ENCODE measurements at regions not wholly inside any gene's neighbourhood (a gene's known extent, or its start where the extent isn't known, plus 50 kb on each side); places are given as distances from the start of the nearest gene placed in this dataset.
A peak's percentile ranks its signal among the peaks of the same experiment; 100 is the strongest.
"Not testable (repeated sequence)": the region's sequence is repeated elsewhere in the genome, so short reads cannot be mapped to it uniquely, and the experiment has no call there.

DNA sequence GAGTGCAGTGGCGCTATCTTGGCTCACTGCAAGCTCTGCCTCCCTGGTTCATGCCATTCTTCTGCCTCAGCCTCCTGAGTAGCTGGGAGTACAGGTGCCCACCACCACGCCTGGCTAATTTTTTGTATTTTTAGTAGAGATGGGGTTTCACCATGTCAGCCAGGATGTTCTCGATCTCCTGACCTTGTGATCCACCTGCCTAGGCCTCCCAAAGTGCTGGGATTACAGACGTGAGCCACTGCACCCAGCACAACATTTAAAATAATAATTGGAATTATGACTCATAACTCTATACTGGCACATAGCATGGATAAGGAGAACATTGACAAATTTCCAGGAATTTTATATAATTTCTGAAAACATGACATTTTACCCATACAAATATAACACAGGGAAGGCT, 54.2 kb downstream of the DBET start:
- not testable (repeated sequence) for H3K4me3 ChIP-seq (ENCODE audit: low read depth, low read length); DNase-seq (ENCODE audit: low read depth)

DNA sequence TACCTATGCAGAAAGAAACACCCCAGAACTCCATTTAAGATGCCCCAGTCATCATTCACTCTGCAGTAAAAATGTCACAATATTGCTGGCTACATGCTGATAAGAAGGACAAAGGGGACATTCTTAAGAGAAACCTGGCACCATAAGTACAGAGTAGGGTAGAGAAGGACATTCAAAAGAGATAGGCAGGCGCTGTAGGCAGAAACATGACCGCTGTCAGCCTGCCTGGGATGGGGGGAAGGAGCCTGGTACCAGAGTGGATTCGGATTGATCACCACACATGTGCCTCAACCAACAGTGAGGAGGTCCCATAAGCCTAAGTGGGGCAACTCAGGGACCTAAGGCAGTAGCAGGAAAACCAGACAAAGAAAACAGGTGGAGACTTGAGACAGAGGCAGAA, 54.1 kb upstream of the DUX4 start:
- H3K4me3 ChIP-seq (ENCODE audit: low read depth, low read length); DNase-seq (ENCODE audit: low read depth): not testable (repeated sequence)

DNA sequence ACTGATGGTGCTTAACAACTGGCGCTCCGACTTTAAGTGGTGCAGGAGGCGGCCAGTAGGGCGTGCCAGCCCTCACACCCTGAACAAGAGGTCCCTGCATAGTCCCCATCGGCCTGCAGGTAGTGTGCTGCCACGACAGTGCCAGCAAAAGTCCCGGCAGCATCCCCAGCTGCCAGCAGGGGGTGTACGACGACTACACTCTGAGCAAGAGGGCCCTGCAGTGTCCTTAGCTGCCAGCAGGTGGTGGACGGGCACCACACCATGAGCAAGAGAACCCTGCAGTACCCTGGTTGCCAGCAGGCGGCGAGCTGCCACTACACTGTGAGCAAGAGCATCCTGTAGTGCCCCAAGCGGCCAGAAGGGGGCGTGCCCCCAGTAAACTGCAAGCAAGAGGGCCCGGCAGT, 53.5 kb upstream of the DUX4 start:
- not testable (repeated sequence) for DNase-seq (ENCODE audit: low read depth)

DNA sequence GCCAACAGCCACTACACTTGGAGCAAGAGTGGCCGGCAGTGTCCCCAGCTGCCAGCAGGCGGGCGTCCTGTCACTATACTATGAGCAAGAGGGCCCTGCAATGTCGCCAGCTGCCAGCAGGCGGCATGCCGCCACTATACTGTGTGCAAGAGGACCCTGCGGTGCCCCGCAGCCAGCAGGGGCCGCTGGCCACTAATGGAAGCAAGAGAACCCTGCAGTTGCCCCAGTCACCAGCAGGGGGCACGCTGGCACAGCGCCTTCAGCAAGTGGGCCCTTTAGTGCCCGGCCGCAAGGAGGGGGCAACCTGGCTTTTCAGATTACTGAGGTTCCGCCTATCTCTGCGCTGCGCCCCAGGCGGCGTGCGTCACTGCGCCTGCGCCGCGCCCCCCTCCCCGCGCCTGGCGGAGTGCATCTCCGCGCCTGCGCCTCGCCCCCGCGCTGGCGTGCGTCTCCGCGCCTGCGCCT, 53.0 kb upstream of the DUX4 start:
- DNase-seq (ENCODE audit: low read depth); H3K4me3 ChIP-seq (ENCODE audit: low read depth, low read length): not testable (repeated sequence)

More for the DNA sequence above, 53.5 kb upstream of the DUX4 start:
- not testable (repeated sequence) for H3K4me3 ChIP-seq (ENCODE audit: low read depth, low read length)

DNA sequence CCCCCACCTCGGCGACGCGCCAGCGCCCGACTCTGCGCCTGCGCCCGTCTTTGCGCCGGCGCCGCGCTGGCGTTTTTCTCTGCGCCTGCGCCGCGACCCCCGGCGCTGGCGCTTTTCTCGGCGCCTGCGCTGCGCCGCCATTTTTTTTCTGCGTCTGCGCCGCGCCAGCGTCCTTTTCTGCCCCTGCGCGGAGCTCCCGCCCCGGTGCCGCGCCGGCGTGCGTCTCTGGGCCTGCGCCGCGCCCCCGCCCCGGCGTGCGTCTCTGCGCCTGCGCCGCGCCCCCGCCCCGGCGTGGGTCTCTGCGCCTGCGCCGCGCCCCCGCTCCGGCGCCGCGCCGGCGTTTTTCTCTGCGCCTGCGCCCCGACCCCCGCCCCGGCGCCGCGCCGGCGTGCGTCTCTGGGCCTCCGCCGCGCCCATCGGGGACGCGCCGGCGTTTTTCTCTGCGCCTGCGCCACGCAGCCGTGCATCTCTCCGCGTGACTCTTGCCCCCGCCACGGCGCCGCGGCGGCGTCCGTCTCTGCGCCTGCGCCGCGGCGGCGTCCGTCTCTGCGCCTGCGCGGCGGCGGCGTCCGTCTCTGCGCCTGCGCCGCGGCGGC, 52.4 kb upstream of the DUX4 start:
- not testable (repeated sequence) for DNase-seq (ENCODE audit: low read depth); H3K4me3 ChIP-seq (ENCODE audit: low read depth, low read length)

DNA sequence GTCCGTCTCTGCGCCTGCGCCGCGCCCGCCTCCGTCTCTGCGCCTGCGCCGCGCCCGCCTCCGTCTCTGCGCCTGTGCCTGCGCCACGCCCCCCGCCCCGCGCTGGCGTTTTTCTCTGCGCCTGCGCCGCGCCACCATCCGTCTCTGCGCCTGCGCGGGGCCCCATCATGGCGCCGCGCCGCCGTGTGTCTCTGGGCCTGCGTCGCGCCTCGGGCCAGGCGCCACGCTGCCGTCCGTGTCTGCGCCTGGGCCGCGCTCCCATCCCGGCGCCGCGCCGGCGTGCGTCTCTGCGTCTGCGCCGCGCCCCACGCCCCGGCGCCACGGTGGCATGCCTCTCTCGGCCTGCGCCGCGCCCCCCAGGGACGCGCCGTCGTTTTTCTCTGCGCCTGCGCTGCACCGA, 51.8 kb upstream of the DUX4 start:
- no peak overlapping the region for H3K4me3 ChIP-seq (ENCODE audit: low read depth, low read length)
- no peak for DNase-seq (ENCODE audit: low read depth)
- TF ChIP-seq, protein P1, sequence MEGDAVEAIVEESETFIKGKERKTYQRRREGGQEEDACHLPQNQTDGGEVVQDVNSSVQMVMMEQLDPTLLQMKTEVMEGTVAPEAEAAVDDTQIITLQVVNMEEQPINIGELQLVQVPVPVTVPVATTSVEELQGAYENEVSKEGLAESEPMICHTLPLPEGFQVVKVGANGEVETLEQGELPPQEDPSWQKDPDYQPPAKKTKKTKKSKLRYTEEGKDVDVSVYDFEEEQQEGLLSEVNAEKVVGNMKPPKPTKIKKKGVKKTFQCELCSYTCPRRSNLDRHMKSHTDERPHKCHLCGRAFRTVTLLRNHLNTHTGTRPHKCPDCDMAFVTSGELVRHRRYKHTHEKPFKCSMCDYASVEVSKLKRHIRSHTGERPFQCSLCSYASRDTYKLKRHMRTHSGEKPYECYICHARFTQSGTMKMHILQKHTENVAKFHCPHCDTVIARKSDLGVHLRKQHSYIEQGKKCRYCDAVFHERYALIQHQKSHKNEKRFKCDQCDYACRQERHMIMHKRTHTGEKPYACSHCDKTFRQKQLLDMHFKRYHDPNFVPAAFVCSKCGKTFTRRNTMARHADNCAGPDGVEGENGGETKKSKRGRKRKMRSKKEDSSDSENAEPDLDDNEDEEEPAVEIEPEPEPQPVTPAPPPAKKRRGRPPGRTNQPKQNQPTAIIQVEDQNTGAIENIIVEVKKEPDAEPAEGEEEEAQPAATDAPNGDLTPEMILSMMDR (IDR thresholded peaks at IDR 0.05; ENCODE audit: insufficient read depth, low read depth, low read length, missing control alignments) = no peak

DNA sequence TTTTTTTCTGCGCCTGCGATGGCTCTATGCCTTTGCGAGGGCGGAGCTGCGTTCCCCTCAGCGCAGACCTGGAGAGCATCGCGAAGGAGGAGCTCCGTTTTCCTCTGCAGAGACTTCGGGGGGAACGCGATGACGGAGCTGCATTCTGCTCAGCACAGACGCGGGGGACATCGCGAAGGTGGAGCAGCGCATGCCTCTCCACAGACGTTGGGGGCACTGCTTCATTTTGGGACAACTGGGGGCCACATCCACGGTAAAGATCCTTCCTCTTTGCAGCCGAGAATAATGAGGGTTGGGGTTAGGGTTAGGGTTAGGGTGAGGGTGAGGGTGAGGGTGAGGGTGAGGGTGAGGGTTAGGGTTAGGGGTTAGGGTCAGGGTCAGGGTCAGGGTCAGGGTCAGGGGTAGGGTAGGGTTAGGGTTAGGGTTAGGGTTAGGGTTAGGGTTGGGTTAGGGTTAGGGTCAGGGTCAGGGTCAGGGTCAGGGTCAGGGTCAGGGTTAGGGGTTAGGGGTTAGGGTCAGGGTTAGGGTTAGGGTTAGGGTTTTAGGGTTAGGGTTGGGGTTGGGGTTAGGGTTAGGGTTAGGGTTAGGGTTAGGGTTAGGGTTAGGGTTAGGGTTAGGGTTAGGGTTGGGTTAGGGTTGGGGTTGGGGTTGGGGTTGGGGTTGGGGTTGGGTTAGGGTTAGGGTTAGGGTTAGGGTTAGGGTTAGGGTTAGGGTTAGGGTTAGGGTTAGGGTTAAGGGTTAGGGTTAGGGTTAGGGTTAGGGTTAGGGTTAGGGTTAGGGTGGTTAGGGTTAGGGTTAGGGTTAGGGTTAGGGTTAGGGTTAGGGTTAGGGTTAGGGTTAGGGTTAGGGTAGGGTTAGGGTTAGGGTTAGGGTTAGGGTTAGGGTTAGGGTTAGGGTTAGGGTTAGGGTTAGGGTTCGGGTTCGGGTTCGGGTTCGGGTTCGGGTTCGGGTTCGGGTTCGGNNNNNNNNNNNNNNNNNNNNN, 51.1 kb upstream of the DUX4 start:
- peak; percentile 13 for DNase-seq (ENCODE audit: low read depth)

More for the DNA sequence above, 51.1 kb upstream of the DUX4 start:
- H3K4me3 ChIP-seq (ENCODE audit: low read depth, low read length) = not testable (repeated sequence)
